Vagina (tissue), 2 donors: ENCODE measurements at regions not wholly inside any gene's neighbourhood (a gene's known extent, or its start where the extent isn't known, plus 50 kb on each side); places are given as distances from the start of the nearest gene placed in this dataset.

Source experiments
- DNase-seq, 2 donors: peaks; one replicate each; pipeline ENCODE4 v3.0.0-alpha.2; 2017; ENCODE audit errors: extremely low spot score in 2 of 2
- H3K27ac ChIP-seq: fragments of 200-600 bp; sonication (generic); one replicate; pipeline ENCODE4 v1.5.1; 2019
- H3K27me3 ChIP-seq: fragments of 200-600 bp; sonication (generic); one replicate; pipeline ENCODE4 v1.5.1; 2019
- H3K36me3 ChIP-seq, 2 donors: fragments of 200-600 bp; sonication (generic); one replicate each; pipeline ENCODE4 v1.5.1; 2017 to 2019
- H3K4me1 ChIP-seq: fragments of 200-600 bp; sonication (generic); one replicate; pipeline ENCODE4 v1.5.1; 2019
- H3K4me3 ChIP-seq, 2 donors: fragments of 200-600 bp; sonication (generic); 1 replicate in 1 of 2; 2 replicates in 1 of 2; pipeline ENCODE4 v1.5.1; 2016 to 2019
- H3K9me3 ChIP-seq: fragments of 200-600 bp; sonication (generic); one replicate; pipeline ENCODE4 v1.5.1; 2019
- CTCF ChIP-seq, 3 experiments: fragments of 450-650 bp in 2 of 3; fragments of 200-600 bp in 1 of 3; sonication (generic) in 1 of 3; IDR thresholded peaks; one replicate each; pipeline ENCODE4 v1.5.1; 2017 to 2019; ENCODE audit warnings: antibody characterized with exemption in 3 of 3, mild to moderate bottlenecking in 2 of 3, moderate library complexity in 2 of 3
- POLR2A ChIP-seq, 2 donors: fragments of 450-650 bp; IDR thresholded peaks; one replicate each; pipeline ENCODE4 v1.6.1; 2017; ENCODE audit warnings: antibody characterized with exemption in 2 of 2, mild to moderate bottlenecking in 2 of 2, moderate library complexity in 2 of 2
- POLR2AphosphoS5 ChIP-seq, 2 donors: sonication (generic); formaldehyde crosslinking; IDR thresholded peaks; one replicate each; pipeline ENCODE4 v1.9.0; 2017; ENCODE audit warnings: antibody characterized with exemption in 2 of 2, mild to moderate bottlenecking in 2 of 2, low read depth in 1 of 2; ENCODE audit not compliant: insufficient read depth in 1 of 2
- intact Hi-C: fragments of 100-400 bp; cut with DNase I; formaldehyde crosslinking; loops from one replicate; pipeline ENCODE4 v1.15.1; 2023

- no peak for DNase-seq
- no peak overlapping the region for H3K27ac ChIP-seq
- no peak for TF ChIP-seq POLR2AphosphoS5 (IDR thresholded peaks at IDR 0.05; ENCODE audit: insufficient read depth in 1 of 2, low read depth in 1 of 2)
These were observed 109.7 kb downstream of the BDH1 start for GRCh38 chr3:197445896-197446699.

GRCh38 chr3:197444793-197445379, 110.9 kb downstream of the BDH1 start:
- Histone ChIP-seq H3K9me3 (no peaks in the 10 kb centered on the region), H3K4me3 (no peak overlapping the region), H3K27me3 (no peaks in the 10 kb centered on the region), H3K36me3 (no peaks in the 10 kb centered on the region), H3K4me1 (no peaks in the 10 kb centered on the region), H3K27ac (no peak overlapping the region)
- TF ChIP-seq CTCF (IDR thresholded peaks at IDR 0.05) (no peak), POLR2A (IDR thresholded peaks at IDR 0.05) (no peak), POLR2AphosphoS5 (IDR thresholded peaks at IDR 0.05; ENCODE audit: insufficient read depth in 1 of 2, low read depth in 1 of 2) (no peak)
- intact Hi-C loops, result no loop called here
- no peak for DNase-seq

More at GRCh38 chr3:197445896-197446699, 109.7 kb downstream of the BDH1 start:
- intact Hi-C loops, result no loop called here
- Histone ChIP-seq H3K4me1 (no peaks in the 10 kb centered on the region), H3K27me3 (no peaks in the 10 kb centered on the region), H3K4me3 (no peak overlapping the region), H3K9me3 (no peaks in the 10 kb centered on the region), H3K36me3 (no peaks in the 10 kb centered on the region)

GRCh38 chr3:197443506-197443905, 112.3 kb downstream of the BDH1 start:
- H3K36me3 ChIP-seq, result no peaks in the 10 kb centered on the region
- H3K4me3 ChIP-seq, result no peak overlapping the region
- no peak for TF ChIP-seq POLR2AphosphoS5 (IDR thresholded peaks at IDR 0.05; ENCODE audit: insufficient read depth in 1 of 2, low read depth in 1 of 2)
- no peak for TF ChIP-seq POLR2A (IDR thresholded peaks at IDR 0.05)
- no peak for TF ChIP-seq CTCF (IDR thresholded peaks at IDR 0.05)
- H3K27ac ChIP-seq, result no peak overlapping the region
- no peaks in the 10 kb centered on the region for H3K4me1 ChIP-seq
- no peaks in the 10 kb centered on the region for H3K27me3 ChIP-seq
- intact Hi-C loops, result no loop called here
- no peak for DNase-seq
- no peaks in the 10 kb centered on the region for H3K9me3 ChIP-seq

GRCh38 chr3:197440717-197441303, 115.0 kb downstream of the BDH1 start:
- no peak for DNase-seq
- Histone ChIP-seq H3K27ac (no peak overlapping the region), H3K36me3 (no peaks in the 10 kb centered on the region), H3K9me3 (no peaks in the 10 kb centered on the region), H3K4me1 (no peaks in the 10 kb centered on the region), H3K4me3 (no peak overlapping the region), H3K27me3 (no peaks in the 10 kb centered on the region)
- intact Hi-C loops, result no loop called here
- TF ChIP-seq POLR2A (IDR thresholded peaks at IDR 0.05), result no peak
- no peak for TF ChIP-seq CTCF (IDR thresholded peaks at IDR 0.05)
- TF ChIP-seq POLR2AphosphoS5 (IDR thresholded peaks at IDR 0.05; ENCODE audit: insufficient read depth in 1 of 2, low read depth in 1 of 2), result no peak

GRCh38 chr3:197438906-197439305, 116.9 kb downstream of the BDH1 start:
- DNase-seq, result no peak
- Histone ChIP-seq H3K36me3 (no peaks in the 10 kb centered on the region), H3K4me1 (no peaks in the 10 kb centered on the region), H3K4me3 (no peak overlapping the region), H3K27me3 (no peaks in the 10 kb centered on the region), H3K9me3 (no peaks in the 10 kb centered on the region), H3K27ac (no peak overlapping the region)
- intact Hi-C loops, result no loop called here
- TF ChIP-seq CTCF (IDR thresholded peaks at IDR 0.05), result no peak
- no peak for TF ChIP-seq POLR2AphosphoS5 (IDR thresholded peaks at IDR 0.05; ENCODE audit: insufficient read depth in 1 of 2, low read depth in 1 of 2)
- no peak for TF ChIP-seq POLR2A (IDR thresholded peaks at IDR 0.05)
